SU-DHL-6 (cell line): ENCODE measurements at regions not wholly inside any gene's neighbourhood (a gene's known extent, or its start where the extent isn't known, plus 50 kb on each side); places are given as distances from the start of the nearest gene placed in this dataset.

Source experiments
- H2AFZ ChIP-seq: fragments of 200-600 bp; sonication (generic); 2 replicates; pipeline ENCODE4 v1.6.1; 2014; ENCODE audit warnings: low read depth, mild to moderate bottlenecking, moderate library complexity, mixed read lengths, antibody characterized with exemption, low read length; ENCODE audit not compliant: severe bottlenecking
- H3F3A ChIP-seq: fragments of 200-600 bp; shearing (Covaris generic); 2 replicates; pipeline ENCODE4 v1.6.0; 2016; ENCODE audit warnings: antibody characterized with exemption, mild to moderate bottlenecking; ENCODE audit not compliant: insufficient read depth
- H3K27ac ChIP-seq: fragments of 200-600 bp; sonication (generic); 2 replicates; pipeline ENCODE4 v1.5.1; 2016; ENCODE audit warnings: low read depth, mild to moderate bottlenecking, low read length, moderate library complexity, mixed read lengths
- H3K27me3 ChIP-seq: fragments of 200-600 bp; sonication (generic), shearing (Covaris generic); 2 replicates; pipeline ENCODE4 v1.6.0; 2014; ENCODE audit warnings: mild to moderate bottlenecking, low read length
- H3K36me3 ChIP-seq: fragments of 200-600 bp; sonication (generic); 2 replicates; pipeline ENCODE4 v1.6.1; 2014; ENCODE audit warnings: mild to moderate bottlenecking, low read length, mixed read lengths
- H3K4me2 ChIP-seq: fragments of 300-600, 200-600 bp; shearing (Covaris generic), sonication (generic); 2 replicates; pipeline ENCODE4 v1.6.0; 2014; ENCODE audit warnings: low read length, low read depth, mild to moderate bottlenecking; ENCODE audit not compliant: poor library complexity, severe bottlenecking
- H3K4me3 ChIP-seq: fragments of 200-600 bp; sonication (generic); 2 replicates; pipeline ENCODE4 v1.5.1; 2014; ENCODE audit warnings: antibody characterized with exemption, low read length, mild to moderate bottlenecking, mixed read lengths; ENCODE audit not compliant: insufficient read depth, poor library complexity, severe bottlenecking
- H3K79me2 ChIP-seq: fragments of 200-600 bp; sonication (generic); 2 replicates; pipeline ENCODE4 v1.6.1; 2014; ENCODE audit warnings: mild to moderate bottlenecking, low read length, moderate library complexity; ENCODE audit not compliant: insufficient read depth
- H3K9ac ChIP-seq: fragments of 200-600 bp; sonication (generic); 2 replicates; pipeline ENCODE4 v1.7.0; 2014; ENCODE audit warnings: mild to moderate bottlenecking, low read length
- H3K9me2 ChIP-seq: fragments of 200-600 bp; sonication (generic); replicated peaks from 2 replicates; pipeline ENCODE4 v1.6.1; 2014; ENCODE audit warnings: low read length; ENCODE audit not compliant: insufficient read depth
- H3K9me3 ChIP-seq: fragments of 200-600 bp; sonication (generic); 2 replicates; pipeline ENCODE4 v1.6.1; 2014; ENCODE audit warnings: low read length, mixed read lengths; ENCODE audit not compliant: insufficient read depth
- H4K20me1 ChIP-seq: fragments of 200-600 bp; sonication (generic); 2 replicates; pipeline ENCODE4 v1.6.1; 2014; ENCODE audit warnings: low read depth, mild to moderate bottlenecking, antibody characterized with exemption, low read length, moderate library complexity, mixed read lengths
- CTCF ChIP-seq: fragments of 200-600 bp; sonication (generic); IDR thresholded peaks from one replicate; pipeline ENCODE4 v1.5.1; 2017; ENCODE audit warnings: antibody characterized with exemption, mild to moderate bottlenecking, low read length, moderate library complexity; ENCODE audit not compliant: insufficient read depth, poor library complexity, severe bottlenecking
- EZH2phosphoT487 ChIP-seq: fragments of 200-600 bp; sonication (generic), shearing (Covaris generic); conservative IDR thresholded peaks from 2 replicates; pipeline ENCODE4 v1.6.1; 2018; ENCODE audit warnings: mild to moderate bottlenecking, antibody characterized with exemption, low read length, moderate library complexity, mixed read lengths

- H3K4me2 ChIP-seq: no peak overlapping the region
- H2AFZ ChIP-seq: no peak overlapping the region
- no peak for TF ChIP-seq EZH2phosphoT487
- TF ChIP-seq CTCF: no peak
- H3K9me2 ChIP-seq: no peaks in the 10 kb centered on the region
- no peaks in the 10 kb centered on the region for H3K36me3 ChIP-seq
- H3K27ac ChIP-seq: no peak overlapping the region
- H3K9me3 ChIP-seq: no peaks in the 10 kb centered on the region
- H4K20me1 ChIP-seq: no peaks in the 10 kb centered on the region
- H3K9ac ChIP-seq: no peak overlapping the region
- no peaks in the 10 kb centered on the region for H3K79me2 ChIP-seq
- no peak overlapping the region for H3K4me3 ChIP-seq
- H3K27me3 ChIP-seq: no peaks in the 10 kb centered on the region
- H3F3A ChIP-seq: no peaks in the 10 kb centered on the region
Measured at GRCh38 chr12:59196989-59197388, 276.7 kb upstream of the LRIG3 start.

DNA sequence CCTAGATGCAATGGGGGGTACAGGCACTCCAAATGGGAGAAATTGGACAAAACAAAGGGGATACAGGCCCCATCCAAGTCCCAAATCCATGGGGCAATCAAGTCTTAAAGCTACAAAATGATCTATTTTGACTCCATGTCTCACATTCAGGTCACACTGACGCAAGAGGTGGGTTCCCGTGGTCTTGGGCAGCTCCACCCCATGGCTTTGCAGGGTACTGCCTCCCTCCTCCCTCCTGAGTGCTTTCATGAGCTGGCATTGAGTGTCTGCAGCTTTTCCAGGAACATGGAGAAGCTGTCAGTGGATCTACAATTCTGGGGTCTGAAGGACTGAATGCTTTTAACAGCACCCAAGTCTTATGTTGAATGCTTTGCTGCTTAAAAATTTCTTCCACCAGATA lies 274.5 kb upstream of the LRIG3 start:
- no peak overlapping the region for H3K9ac ChIP-seq
- H3K4me2 ChIP-seq: no peak overlapping the region
- no peaks in the 10 kb centered on the region for H3K9me2 ChIP-seq
- H4K20me1 ChIP-seq: no peaks in the 10 kb centered on the region
- H3K9me3 ChIP-seq: no peaks in the 10 kb centered on the region
- TF ChIP-seq CTCF: no peak
- no peak for TF ChIP-seq EZH2phosphoT487
- H2AFZ ChIP-seq: no peak overlapping the region
- no peaks in the 10 kb centered on the region for H3F3A ChIP-seq
- H3K27me3 ChIP-seq: no peaks in the 10 kb centered on the region
- no peaks in the 10 kb centered on the region for H3K36me3 ChIP-seq
- H3K79me2 ChIP-seq: no peaks in the 10 kb centered on the region
- no peak overlapping the region for H3K27ac ChIP-seq
- H3K4me3 ChIP-seq: no peak overlapping the region

DNA sequence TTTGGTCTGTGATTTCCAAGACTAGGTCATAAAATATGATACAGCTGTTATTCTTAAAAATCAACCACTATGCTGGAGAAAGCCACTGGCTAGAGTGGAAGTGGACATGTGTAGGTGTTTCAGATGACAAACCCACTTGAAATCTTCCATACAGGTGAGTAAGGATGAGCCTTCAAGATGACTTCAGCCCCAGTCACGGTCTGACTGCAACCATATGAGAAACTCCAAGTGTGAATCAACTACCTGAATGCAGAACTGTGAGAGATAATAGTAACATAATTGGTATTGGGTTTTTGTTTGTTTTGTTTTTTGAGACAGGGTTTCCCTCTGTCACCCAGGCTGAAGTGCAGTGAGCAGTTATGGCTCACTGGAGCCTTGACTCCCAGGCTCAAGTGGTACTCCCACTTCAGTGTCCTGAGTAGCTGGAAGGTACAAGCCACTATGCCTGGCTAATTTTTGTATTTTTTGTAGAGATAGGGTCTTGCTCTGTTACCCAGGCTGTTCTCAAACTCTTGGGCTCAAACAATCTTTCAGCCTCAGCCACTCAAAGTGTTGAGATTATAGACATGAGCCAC lies 273.3 kb upstream of the LRIG3 start:
- no peak for TF ChIP-seq CTCF
- TF ChIP-seq EZH2phosphoT487: no peak
- Histone ChIP-seq H4K20me1 (no peaks in the 10 kb centered on the region), H3K9me2 (no peaks in the 10 kb centered on the region), H3K27me3 (no peaks in the 10 kb centered on the region), H3K4me2 (no peak overlapping the region), H3K4me3 (no peak overlapping the region), H3K36me3 (no peaks in the 10 kb centered on the region), H3K27ac (no peak overlapping the region), H3K9ac (no peak overlapping the region), H3F3A (no peaks in the 10 kb centered on the region), H2AFZ (no peak overlapping the region), H3K79me2 (no peaks in the 10 kb centered on the region), H3K9me3 (no peaks in the 10 kb centered on the region)
